ENCODE measurements at regions not wholly inside any gene's neighbourhood (a gene's known extent, or its start where the extent isn't known, plus 50 kb on each side); places are given as distances from the start of the nearest gene placed in this dataset.
"Not testable (repeated sequence)": the region's sequence is repeated elsewhere in the genome, so short reads cannot be mapped to it uniquely, and the experiment has no call there.

- ChIA-PET POLR2A (no interaction called here), CTCF (no interaction called here)
Observed at GRCh38 chr12:89884416-89884898, 175.8 kb upstream of the ATP2B1 start.

GRCh38 chr12:89883630-89884389, 175.2 kb upstream of the ATP2B1 start:
- ChIA-PET CTCF (no interaction called here), POLR2A (no interaction called here)

GRCh38 chr12:89882792-89883191, 174.2 kb upstream of the ATP2B1 start:
- ChIA-PET CTCF (interaction anchor here (0.6 kb wide), 1 partner anchor 33 kb away, joined by 4 read pairs; no protein-coding TSS in a partner anchor), POLR2A (no interaction called here)

- CTCF ChIA-PET, result no interaction called here
- POLR2A ChIA-PET, result interaction anchor here (0.5 to 0.7 kb wide), 3 partner anchors 23 to 250 kb away, joined by 3 to 5 read pairs (median 4); no protein-coding TSS in a partner anchor
Observed at GRCh38 chr12:89882050-89882449, 173.4 kb upstream of the ATP2B1 start.

GRCh38 chr12:89880690-89881350, 172.2 kb upstream of the ATP2B1 start:
- POLR2A ChIA-PET, result interaction anchor here (0.5 kb wide), 1 partner anchor 171 kb away, joined by 3 read pairs; no protein-coding TSS in a partner anchor
- CTCF ChIA-PET, result no interaction called here

- ChIA-PET CTCF (no interaction called here), POLR2A (no interaction called here)
Observed at GRCh38 chr12:89879766-89880165, 171.1 kb upstream of the ATP2B1 start.

- CTCF ChIA-PET, result no interaction called here
- POLR2A ChIA-PET, result no interaction called here
Observed at GRCh38 chr12:89878950-89879349, 170.3 kb upstream of the ATP2B1 start.

- ChIA-PET POLR2A (no interaction called here), CTCF (no interaction called here)
Observed at GRCh38 chr12:89878327-89878726, 169.7 kb upstream of the ATP2B1 start.

- ChIA-PET CTCF (no interaction called here), POLR2A (no interaction called here)
Observed at GRCh38 chr12:89877671-89878070, 169.0 kb upstream of the ATP2B1 start.

- ChIA-PET POLR2A (no interaction called here), CTCF (no interaction called here)
Observed at GRCh38 chr12:89877136-89877535, 168.5 kb upstream of the ATP2B1 start.

- ChIA-PET POLR2A (no interaction called here), CTCF (no interaction called here)
Observed at GRCh38 chr12:89875809-89876208, 167.2 kb upstream of the ATP2B1 start.

- ChIA-PET POLR2A (no interaction called here), CTCF (no interaction called here)
Observed at GRCh38 chr12:89875225-89875624, 166.6 kb upstream of the ATP2B1 start.

GRCh38 chr12:89874146-89874545, 165.5 kb upstream of the ATP2B1 start:
- POLR2A ChIA-PET, result no interaction called here
- CTCF ChIA-PET, result no interaction called here

GRCh38 chr12:89873745-89874144, 165.1 kb upstream of the ATP2B1 start:
- CTCF ChIA-PET, result no interaction called here
- POLR2A ChIA-PET, result no interaction called here

GRCh38 chr12:89872922-89873630, 164.4 kb upstream of the ATP2B1 start:
- ChIA-PET CTCF (no interaction called here), POLR2A (no interaction called here)

- ChIA-PET CTCF (no interaction called here), POLR2A (no interaction called here)
Observed at GRCh38 chr12:89870413-89871184, 162.0 kb upstream of the ATP2B1 start.

- CTCF ChIA-PET, POLR2A ChIA-PET: not testable (repeated sequence)
Observed at GRCh38 chr12:89867611-89868010, 159.0 kb upstream of the ATP2B1 start.

GRCh38 chr12:89864411-89864810, 155.8 kb upstream of the ATP2B1 start:
- ChIA-PET POLR2A (interaction anchor here (2.4 kb wide), 1 partner anchor 156 kb away, joined by 8 read pairs; the partner anchor contains the start of gene ATP2B1), CTCF (no interaction called here)

- POLR2A ChIA-PET, result interaction anchor here (2.4 kb wide), 1 partner anchor 155 kb away, joined by 8 read pairs; the partner anchor contains the start of gene ATP2B1
- CTCF ChIA-PET, result no interaction called here
Observed at GRCh38 chr12:89863968-89864367, 155.3 kb upstream of the ATP2B1 start.

GRCh38 chr12:89863493-89863938, 154.9 kb upstream of the ATP2B1 start:
- POLR2A ChIA-PET, result interaction anchor here (2.4 kb wide), 1 partner anchor 155 kb away, joined by 8 read pairs; the partner anchor contains the start of gene ATP2B1
- CTCF ChIA-PET, result no interaction called here
